ENCODE measurements at regions not wholly inside any gene's neighbourhood (a gene's known extent, or its start where the extent isn't known, plus 50 kb on each side); places are given as distances from the start of the nearest gene placed in this dataset.
"Not testable (repeated sequence)": the region's sequence is repeated elsewhere in the genome, so short reads cannot be mapped to it uniquely, and the experiment has no call there.

DNA sequence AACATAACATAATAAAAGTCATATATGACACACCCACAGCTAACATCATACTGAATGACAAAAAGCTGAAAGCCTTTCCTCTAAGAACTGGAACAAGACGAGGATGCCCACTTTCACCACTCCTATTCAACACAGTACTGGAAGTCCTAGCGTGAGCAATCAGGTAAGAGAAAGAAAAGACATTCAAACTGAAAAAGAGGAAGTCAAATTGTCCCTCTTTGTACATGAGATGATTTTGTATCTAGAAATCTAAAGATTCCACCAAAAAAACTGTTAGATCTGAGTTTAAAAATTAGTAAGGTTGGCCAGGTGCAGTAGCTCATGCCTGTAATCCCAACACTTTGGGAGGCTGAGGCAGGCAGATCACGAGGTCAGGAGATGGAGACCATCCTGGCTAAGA lies 70.1 kb upstream of the PROKR2 start:
- not testable (repeated sequence) for DNase-seq

GRCh38 chr20:5381527-5381926 lies 64.8 kb upstream of the PROKR2 start:
- not testable (repeated sequence) for DNase-seq

GRCh38 chr20:5377484-5377883 lies 60.7 kb upstream of the PROKR2 start:
- no peak for DNase-seq

DNA sequence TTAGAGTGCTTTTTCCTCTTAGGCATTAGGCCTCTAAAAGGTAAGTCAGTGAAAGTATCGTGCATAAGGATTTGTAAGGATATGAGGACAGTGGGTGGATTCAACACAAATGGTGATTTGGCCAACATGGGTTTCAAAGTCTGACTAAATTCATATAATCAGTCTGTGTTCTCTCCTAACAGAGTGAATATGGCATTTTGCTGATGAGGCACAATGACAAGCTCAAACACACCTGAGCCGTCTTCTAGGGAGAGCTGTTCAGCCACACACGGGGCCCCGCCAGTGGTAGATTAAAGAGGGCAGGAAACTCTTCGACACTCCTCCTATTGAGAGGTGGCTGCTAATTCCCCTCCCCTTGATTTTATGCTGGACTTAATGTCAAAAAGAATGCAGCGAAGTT lies 59.5 kb upstream of the PROKR2 start:
- DNase-seq = no peak

- DNase-seq = no peak
Observed at GRCh38 chr20:5374171-5374570, 57.4 kb upstream of the PROKR2 start.

- DNase-seq = no peak
Observed at GRCh38 chr20:5372371-5372770, 55.6 kb upstream of the PROKR2 start.

- no peak for DNase-seq
Observed at GRCh38 chr20:5369629-5370028, 52.9 kb upstream of the PROKR2 start.
